Heart left ventricle (tissue), 13 donors: ENCODE measurements at regions not wholly inside any gene's neighbourhood (a gene's known extent, or its start where the extent isn't known, plus 50 kb on each side); places are given as distances from the start of the nearest gene placed in this dataset.

Experiments used
- CTCF ChIP-seq, 12 donors: fragments of 200-600 bp; sonication (generic) in 4 of 12; IDR thresholded peaks; one replicate each; pipeline versions ENCODE4 v1.5.0 to v1.8.0; 2018 to 2022; ENCODE audit warnings: antibody characterized with exemption in 12 of 12, mild to moderate bottlenecking in 5 of 12
- POLR2A ChIP-seq, 2 donors: fragments of 450-650 bp; IDR thresholded peaks; one replicate each; pipeline ENCODE4 v1.6.1; 2017; ENCODE audit warnings: antibody characterized with exemption in 2 of 2, mild to moderate bottlenecking in 2 of 2, moderate library complexity in 2 of 2
- donor health status: ischemic (EF 13 %, LVEDD 7.1; RV severe dilation, severe dysfunction).
- donor health status: DM: no; HTN: yes; CAD: no.
- donor health status: DM: no; HTN: no; CAD: no.
- donor health status: ischemic (EF 25% LVEDD 6.9; RV normal size, moderate dysfunction).
- donor health status: ischemic (EF 25% LVEDD 5.7; RV mildly dilated, moderate dysfunction).
- donor health status: ischemic (EF 35%, LVEDD 5.7; RV mildly dilated, moderate dysfunction).
- donor health status: nonischemic (EF 11% LVEDD 7.7; RV severe dilation, severe dysfunction).
- donor health status: DM: yes; HTN: yes; CAD: no.
- donor health status: PGD.
- donor health status: ischemic (EF 29% LVEDD 5.4; RV normal size, mild dysfunction).
- donor health status: nonischemic (EF 23%, LVEDD 6.1; RV moderate dilation, normal function).

- no peak for TF ChIP-seq POLR2A (IDR thresholded peaks at IDR 0.05)
- no peak for TF ChIP-seq CTCF (IDR thresholded peaks at IDR 0.05)
Observed at GRCh38 chr6:102936959-102937358, 1543.5 kb downstream of the GRIK2 start.
